ENCODE measurements at regions not wholly inside any gene's neighbourhood (a gene's known extent, or its start where the extent isn't known, plus 50 kb on each side); places are given as distances from the start of the nearest gene placed in this dataset.

DNA sequence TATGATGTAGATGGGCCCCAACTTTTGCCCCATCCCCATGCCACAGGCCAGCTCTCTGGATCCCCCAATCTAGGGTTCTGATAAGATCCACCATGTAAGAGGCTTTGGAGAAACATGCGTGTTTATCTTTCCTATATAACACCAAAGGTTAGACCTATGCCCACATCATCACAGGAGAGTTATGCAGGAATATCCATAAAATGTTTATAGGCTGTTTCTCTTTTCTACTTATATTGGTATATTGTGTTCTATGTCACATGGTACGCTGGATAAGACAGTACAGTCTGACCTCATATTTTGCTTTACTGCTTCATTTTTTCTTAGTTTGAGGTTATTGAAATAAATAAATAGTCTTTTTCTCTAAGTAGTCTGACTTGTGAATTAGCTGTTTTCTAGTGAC lies 1013.9 kb upstream of the GYPC start:
- Histone ChIP-seq H3K4me1 (no peaks in the 10 kb centered on the region), H3K27me3 (no peaks in the 10 kb centered on the region), H3K27ac (no peak overlapping the region), H3K36me3 (ENCODE audit: low read depth, missing control alignments) (no peaks in the 10 kb centered on the region), H3K9me3 (no peaks in the 10 kb centered on the region), H3K4me3 (no peak overlapping the region)
- DNase-seq: no peak
- WGBS, 2 donors: 83 to 86% methylated on average over 2 of the region's 2 CpGs
- no peak for TF ChIP-seq POLR2A (IDR thresholded peaks at IDR 0.05)
- no peak for TF ChIP-seq CTCF (IDR thresholded peaks at IDR 0.05)
- intact Hi-C loops (cut with DNase I; ENCODE audit: low total_unique reads): no loop called here

DNA sequence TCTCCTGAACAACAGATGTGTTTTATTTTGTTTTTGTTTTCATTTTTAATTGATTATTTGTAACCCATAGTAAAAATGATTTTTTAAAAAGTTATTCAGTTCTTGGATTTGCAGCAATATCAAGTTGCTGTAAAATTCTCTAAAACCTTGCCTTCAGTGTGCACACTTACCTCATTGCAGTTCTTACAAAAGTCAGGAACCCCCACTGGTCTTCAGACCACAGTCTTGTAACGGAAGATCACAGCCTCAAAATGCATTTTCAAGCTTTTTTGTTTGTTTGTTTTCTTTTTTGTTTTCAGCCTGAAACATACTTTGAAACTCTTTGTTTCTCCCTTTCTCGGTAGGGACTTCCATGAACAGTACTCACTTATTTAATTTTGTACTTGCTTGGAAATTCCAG lies 1012.8 kb upstream of the GYPC start:
- intact Hi-C loops (cut with DNase I; ENCODE audit: low total_unique reads): no loop called here
- Histone ChIP-seq H3K27me3 (no peaks in the 10 kb centered on the region), H3K4me1 (no peaks in the 10 kb centered on the region), H3K9me3 (no peaks in the 10 kb centered on the region), H3K4me3 (no peak overlapping the region), H3K36me3 (ENCODE audit: low read depth, missing control alignments) (no peaks in the 10 kb centered on the region), H3K27ac (no peak overlapping the region)
- 30 to 38% methylated on average over 2 of the region's 2 CpGs for WGBS, 2 donors
- no peak for DNase-seq
- TF ChIP-seq CTCF (IDR thresholded peaks at IDR 0.05): no peak
- TF ChIP-seq POLR2A (IDR thresholded peaks at IDR 0.05): no peak

GRCh38 chr2:125643585-125643984 lies 1012.4 kb upstream of the GYPC start:
- no peak overlapping the region for H3K4me3 ChIP-seq
- TF ChIP-seq POLR2A (IDR thresholded peaks at IDR 0.05) (no peak), CTCF (IDR thresholded peaks at IDR 0.05) (no peak)
- H3K4me1 ChIP-seq: no peaks in the 10 kb centered on the region
- no peak overlapping the region for H3K27ac ChIP-seq
- intact Hi-C loops (cut with DNase I; ENCODE audit: low total_unique reads): no loop called here
- no peak for DNase-seq
- no peaks in the 10 kb centered on the region for H3K36me3 ChIP-seq (ENCODE audit: low read depth, missing control alignments)
- H3K9me3 ChIP-seq: no peaks in the 10 kb centered on the region
- WGBS, 2 donors: 41 to 50% methylated on average over 8 of the region's 8 CpGs
- no peaks in the 10 kb centered on the region for H3K27me3 ChIP-seq

GRCh38 chr2:125644257-125644656 lies 1011.7 kb upstream of the GYPC start:
- Histone ChIP-seq H3K4me1 (no peaks in the 10 kb centered on the region), H3K4me3 (no peak overlapping the region), H3K27ac (no peak overlapping the region), H3K27me3 (no peaks in the 10 kb centered on the region), H3K9me3 (no peaks in the 10 kb centered on the region), H3K36me3 (ENCODE audit: low read depth, missing control alignments) (no peaks in the 10 kb centered on the region)
- 92 to 96% methylated on average over 1 of the region's 1 CpG for WGBS, 2 donors
- no peak for DNase-seq
- no peak for TF ChIP-seq POLR2A (IDR thresholded peaks at IDR 0.05)
- no peak for TF ChIP-seq CTCF (IDR thresholded peaks at IDR 0.05)
- intact Hi-C loops (cut with DNase I; ENCODE audit: low total_unique reads): no loop called here

DNA sequence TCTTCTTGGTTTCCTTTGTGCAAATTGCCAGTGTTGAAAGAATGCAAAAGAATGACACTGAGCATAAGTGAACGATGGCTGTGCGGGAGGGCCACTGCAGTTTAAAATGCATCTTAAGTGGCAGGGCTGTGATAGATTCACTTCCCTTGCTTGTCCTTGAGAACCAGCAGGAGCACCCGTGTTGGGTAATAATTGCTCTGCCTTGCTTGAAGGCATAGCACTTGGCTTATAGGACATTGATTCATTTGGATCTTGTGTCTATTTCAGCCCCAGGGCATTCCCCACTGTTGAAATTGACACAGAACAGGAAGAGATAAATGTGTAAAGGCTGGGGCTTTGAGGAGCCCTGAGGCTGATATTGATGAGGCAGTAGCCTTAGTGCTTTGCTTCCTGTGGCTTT lies 1003.7 kb upstream of the GYPC start:
- no peak for DNase-seq
- no peaks in the 10 kb centered on the region for H3K36me3 ChIP-seq (ENCODE audit: low read depth, missing control alignments)
- WGBS, 2 donors: 29 to 45% methylated on average over 3 of the region's 3 CpGs
- intact Hi-C loops (cut with DNase I; ENCODE audit: low total_unique reads): no loop called here
- no peaks in the 10 kb centered on the region for H3K27me3 ChIP-seq
- H3K9me3 ChIP-seq: no peaks in the 10 kb centered on the region
- H3K27ac ChIP-seq: no peak overlapping the region
- TF ChIP-seq CTCF (IDR thresholded peaks at IDR 0.05) (no peak), POLR2A (IDR thresholded peaks at IDR 0.05) (no peak)
- no peak overlapping the region for H3K4me3 ChIP-seq
- H3K4me1 ChIP-seq: no peaks in the 10 kb centered on the region
